Neural cell (in vitro differentiated cells): ENCODE measurements at regions not wholly inside any gene's neighbourhood (a gene's known extent, or its start where the extent isn't known, plus 50 kb on each side); places are given as distances from the start of the nearest gene placed in this dataset.

Source experiments
- EP300 ChIP-seq: fragments of 450-650 bp; conservative IDR thresholded peaks from 2 replicates; pipeline ENCODE4 v1.6.1; 2014; ENCODE audit warnings: antibody characterized with exemption, mild to moderate bottlenecking, moderate library complexity; ENCODE audit not compliant: poor library complexity, severe bottlenecking
- EZH2 ChIP-seq: fragments of 200-600, 300-800 bp; shearing (Covaris generic), sonication (generic); IDR thresholded peaks from 2 replicates; pipeline ENCODE4 v1.6.1; 2014; ENCODE audit warnings: antibody characterized with exemption, low read length, borderline replicate concordance, mild to moderate bottlenecking; ENCODE audit not compliant: insufficient read depth, poor library complexity, severe bottlenecking
- MXI1 ChIP-seq: fragments of 450-650 bp; conservative IDR thresholded peaks from 2 replicates; pipeline ENCODE4 v1.6.1; 2014; ENCODE audit warnings: antibody characterized with exemption, mild to moderate bottlenecking; ENCODE audit not compliant: poor library complexity, severe bottlenecking
- POLR2AphosphoS5 ChIP-seq: IDR thresholded peaks from 2 replicates; pipeline ENCODE4 v1.6.1; 2012
- RAD21 ChIP-seq: fragments of 450-650 bp; conservative IDR thresholded peaks from 2 replicates; pipeline ENCODE4 v1.6.1; 2014; ENCODE audit warnings: antibody characterized with exemption, mild to moderate bottlenecking, moderate library complexity
- TAF1 ChIP-seq: IDR thresholded peaks from 2 replicates; pipeline ENCODE4 v1.6.1; 2012; ENCODE audit warnings: low read depth
- TF ChIP-seq, protein P1 (sequence below): fragments of 450-650 bp; IDR thresholded peaks from 2 replicates; pipeline ENCODE4 v1.5.1; 2014; ENCODE audit warnings: antibody characterized with exemption, mild to moderate bottlenecking, moderate library complexity; ENCODE audit not compliant: poor library complexity, severe bottlenecking

DNA sequence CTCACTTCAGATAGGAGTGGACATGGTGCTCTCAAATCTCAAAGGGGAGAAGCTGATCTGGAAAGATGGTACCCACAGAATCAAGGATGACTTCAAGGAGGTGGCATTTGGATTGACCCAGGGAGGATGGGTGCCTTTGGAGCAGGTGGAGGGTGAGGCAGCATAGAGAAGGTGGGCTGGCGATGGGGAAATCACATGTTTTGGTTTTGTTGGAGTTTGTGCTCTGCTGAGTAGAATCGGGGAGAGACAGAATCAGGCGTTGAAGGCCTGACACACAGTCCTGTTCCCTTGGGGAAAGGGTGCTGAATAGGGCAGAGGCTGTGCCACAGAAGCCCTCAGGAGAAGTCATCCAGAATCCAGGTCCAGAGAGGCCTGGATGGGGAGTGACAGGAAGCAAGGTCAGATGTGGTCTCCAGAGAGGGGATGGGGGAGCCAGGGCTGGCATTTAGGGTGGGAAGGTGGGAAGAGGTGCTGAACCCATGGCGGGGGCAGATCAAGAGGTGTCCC is 291.1 kb downstream of the GLRX3 start:
- TF ChIP-seq, protein P1, sequence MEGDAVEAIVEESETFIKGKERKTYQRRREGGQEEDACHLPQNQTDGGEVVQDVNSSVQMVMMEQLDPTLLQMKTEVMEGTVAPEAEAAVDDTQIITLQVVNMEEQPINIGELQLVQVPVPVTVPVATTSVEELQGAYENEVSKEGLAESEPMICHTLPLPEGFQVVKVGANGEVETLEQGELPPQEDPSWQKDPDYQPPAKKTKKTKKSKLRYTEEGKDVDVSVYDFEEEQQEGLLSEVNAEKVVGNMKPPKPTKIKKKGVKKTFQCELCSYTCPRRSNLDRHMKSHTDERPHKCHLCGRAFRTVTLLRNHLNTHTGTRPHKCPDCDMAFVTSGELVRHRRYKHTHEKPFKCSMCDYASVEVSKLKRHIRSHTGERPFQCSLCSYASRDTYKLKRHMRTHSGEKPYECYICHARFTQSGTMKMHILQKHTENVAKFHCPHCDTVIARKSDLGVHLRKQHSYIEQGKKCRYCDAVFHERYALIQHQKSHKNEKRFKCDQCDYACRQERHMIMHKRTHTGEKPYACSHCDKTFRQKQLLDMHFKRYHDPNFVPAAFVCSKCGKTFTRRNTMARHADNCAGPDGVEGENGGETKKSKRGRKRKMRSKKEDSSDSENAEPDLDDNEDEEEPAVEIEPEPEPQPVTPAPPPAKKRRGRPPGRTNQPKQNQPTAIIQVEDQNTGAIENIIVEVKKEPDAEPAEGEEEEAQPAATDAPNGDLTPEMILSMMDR = no peak
- TF ChIP-seq POLR2AphosphoS5 (no peak), EP300 (no peak), EZH2 (no peak), RAD21 (no peak), TAF1 (no peak), MXI1 (no peak)
